Keratinocyte (primary cell): ENCODE measurements at regions not wholly inside any gene's neighbourhood (a gene's known extent, or its start where the extent isn't known, plus 50 kb on each side); places are given as distances from the start of the nearest gene placed in this dataset.

Experiments used
- DNase-seq: peaks from one replicate; pipeline ENCODE4 v3.0.0-alpha.2; 2011; ENCODE audit warnings: low read depth, missing footprints, low spot score
- FAIRE-seq: peaks from 2 replicates; lab custom pipeline; 2011; peaks lifted over from hg19 to GRCh38; lab: Jason Lieb, UNC
- H2AFZ ChIP-seq: 2 replicates; pipeline ENCODE4 v1.6.0; 2012; ENCODE audit warnings: low read length, control low read depth, inconsistent platforms; ENCODE audit not compliant: control insufficient read depth
- H3K27ac ChIP-seq: 2 replicates; pipeline ENCODE4 v1.5.1; 2011; ENCODE audit warnings: low read length; ENCODE audit not compliant: control insufficient read depth, insufficient read depth
- H3K27me3 ChIP-seq: 3 replicates; pipeline ENCODE4 v1.6.0; 2011; ENCODE audit warnings: low read length; ENCODE audit not compliant: control insufficient read depth, insufficient read depth; ENCODE audit errors: extremely low read depth
- H3K36me3 ChIP-seq, 2 experiments: 2 replicates in 1 of 2; 3 replicates in 1 of 2; pipeline ENCODE4 v1.5.1; 2011; ENCODE audit warnings: low read length in 2 of 2, mild to moderate bottlenecking in 1 of 2; ENCODE audit not compliant: control insufficient read depth in 2 of 2, insufficient read depth in 2 of 2; ENCODE audit errors: extremely low read depth in 1 of 2
- H3K4me1 ChIP-seq: 3 replicates; pipeline ENCODE4 v1.5.1; 2011; ENCODE audit warnings: low read length; ENCODE audit not compliant: control insufficient read depth, insufficient read depth; ENCODE audit errors: extremely low read depth
- H3K4me2 ChIP-seq: 3 replicates; pipeline ENCODE4 v1.6.0; 2011; ENCODE audit warnings: low read depth, low read length; ENCODE audit not compliant: control insufficient read depth, insufficient read depth; ENCODE audit errors: extremely low read depth
- H3K4me3 ChIP-seq, 3 experiments: fragments of 200-600 bp in 1 of 3; sonication (generic) in 1 of 3; 2 replicates in 2 of 3; 3 replicates in 1 of 3; pipeline ENCODE4 v1.5.1; 2011 to 2016; ENCODE audit warnings: low read length in 3 of 3, mild to moderate bottlenecking in 3 of 3, control low read depth in 2 of 3, inconsistent platforms in 1 of 3, low read depth in 1 of 3, mixed read lengths in 1 of 3, mixed run types in 1 of 3, moderate library complexity in 1 of 3; ENCODE audit not compliant: control insufficient read depth in 2 of 3, insufficient read depth in 2 of 3; ENCODE audit errors: extremely low read depth in 1 of 3
- H3K79me2 ChIP-seq: 2 replicates; pipeline ENCODE4 v1.6.0; 2012; ENCODE audit warnings: low read length; ENCODE audit not compliant: control insufficient read depth, insufficient read depth
- H3K9ac ChIP-seq: 3 replicates; pipeline ENCODE4 v1.6.0; 2011; ENCODE audit warnings: low read length; ENCODE audit not compliant: control insufficient read depth, insufficient read depth; ENCODE audit errors: extremely low read depth
- H3K9me1 ChIP-seq: 3 replicates; pipeline ENCODE4 v1.6.0; 2011; ENCODE audit warnings: low read length; ENCODE audit not compliant: control insufficient read depth, insufficient read depth; ENCODE audit errors: extremely low read depth
- H3K9me3 ChIP-seq: 2 replicates; pipeline ENCODE4 v1.5.1; 2012; ENCODE audit warnings: low read depth, low read length; ENCODE audit not compliant: control insufficient read depth
- H4K20me1 ChIP-seq: 3 replicates; pipeline ENCODE4 v1.6.0; 2011; ENCODE audit warnings: low read length; ENCODE audit not compliant: control insufficient read depth, insufficient read depth; ENCODE audit errors: extremely low read depth
- CTCF ChIP-seq, 3 experiments: IDR thresholded peaks in 1 of 3; conservative IDR thresholded peaks in 1 of 3; optimal IDR thresholded peaks in 1 of 3; 2 replicates in 2 of 3; 3 replicates in 1 of 3; pipeline versions ENCODE3 to v1.5.1; 2011; ENCODE audit warnings: low read length in 3 of 3, mild to moderate bottlenecking in 3 of 3, moderate library complexity in 2 of 3, control low read depth in 1 of 3, inconsistent platforms in 1 of 3; ENCODE audit not compliant: insufficient read depth in 2 of 3; ENCODE audit errors: extremely low read depth in 1 of 3
- EZH2 ChIP-seq: IDR thresholded peaks from one replicate; pipeline ENCODE4 v1.6.1; 2012; ENCODE audit warnings: inconsistent platforms, mild to moderate bottlenecking, low read length, moderate library complexity
- dilution Hi-C: fragments of 300-500 bp; cut with MboI; formaldehyde crosslinking; loops from one replicate; pipeline ENCODE4 v1.7.0; 2020; ENCODE audit warnings: low sequenced_read_pairs; ENCODE audit not compliant: extremely low pct_ligation_motif_present

- Histone ChIP-seq H3K9me3 (no peaks in the 10 kb centered on the region), H3K4me1 (no peaks in the 10 kb centered on the region), H3K9ac (no peak overlapping the region), H4K20me1 (no peaks in the 10 kb centered on the region), H3K36me3 (no peaks in the 10 kb centered on the region), H3K79me2 (no peaks in the 10 kb centered on the region), H3K4me2 (no peak overlapping the region), H3K27me3 (no peaks in the 10 kb centered on the region), H3K4me3 (no peak overlapping the region), H3K27ac (no peak overlapping the region), H3K9me1 (no peaks in the 10 kb centered on the region), H2AFZ (no peak overlapping the region)
- FAIRE-seq: no peak
- dilution Hi-C loops: no loop called here
- DNase-seq: no peak
- TF ChIP-seq EZH2 (no peak), CTCF (optimal IDR thresholded peaks at IDR 0.05 in 1 of 3, IDR thresholded peaks at IDR 0.05 in 1 of 3, conservative IDR thresholded peaks at IDR 0.05 in 1 of 3; ENCODE audit: extremely low read depth in 1 of 3, insufficient read depth in 2 of 3, low read length in 3 of 3) (no peak)
These were observed 896.5 kb upstream of the PABPC4L start for GRCh38 chr4:135098061-135098460.

GRCh38 chr4:135073389-135073788 is 871.8 kb upstream of the PABPC4L start:
- Histone ChIP-seq H3K79me2 (no peaks in the 10 kb centered on the region), H3K27ac (no peak overlapping the region), H3K4me3 (no peak overlapping the region), H4K20me1 (no peaks in the 10 kb centered on the region), H3K9me3 (no peaks in the 10 kb centered on the region), H3K4me1 (no peaks in the 10 kb centered on the region), H3K36me3 (no peaks in the 10 kb centered on the region), H2AFZ (no peak overlapping the region), H3K27me3 (no peaks in the 10 kb centered on the region), H3K4me2 (no peak overlapping the region), H3K9me1 (no peaks in the 10 kb centered on the region), H3K9ac (no peak overlapping the region)
- TF ChIP-seq EZH2: no peak
- no peak for TF ChIP-seq CTCF (optimal IDR thresholded peaks at IDR 0.05 in 1 of 3, IDR thresholded peaks at IDR 0.05 in 1 of 3, conservative IDR thresholded peaks at IDR 0.05 in 1 of 3; ENCODE audit: extremely low read depth in 1 of 3, insufficient read depth in 2 of 3, low read length in 3 of 3)
- DNase-seq (no peak), FAIRE-seq (no peak)
- dilution Hi-C loops: no loop called here
